ENCODE measurements at regions not wholly inside any gene's neighbourhood (a gene's known extent, or its start where the extent isn't known, plus 50 kb on each side); places are given as distances from the start of the nearest gene placed in this dataset.
A peak's percentile ranks its signal among the peaks of the same experiment; 100 is the strongest.

DNA sequence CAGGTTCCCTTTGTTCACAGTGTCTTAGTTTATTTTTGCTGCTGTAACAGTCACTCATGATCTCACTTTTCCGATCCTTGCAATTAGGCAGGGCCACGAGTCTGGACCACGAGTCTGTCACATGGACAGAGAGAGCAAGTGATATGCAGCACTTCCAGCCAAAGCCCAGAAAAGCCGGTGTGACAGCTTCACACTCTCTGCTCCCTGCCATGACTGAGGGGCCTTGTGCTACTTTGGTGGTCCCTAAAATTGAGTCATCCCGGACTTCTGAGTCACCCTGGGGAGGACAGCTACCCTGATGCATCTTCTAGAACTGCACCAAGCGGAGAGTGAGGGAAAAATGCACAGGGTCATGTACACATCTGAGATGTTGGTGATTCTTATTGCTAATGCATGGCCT lies 179.6 kb downstream of the EFNB2 start:
- no peak overlapping the region for H3K4me2 ChIP-seq (ENCODE audit: extremely low read depth, insufficient read depth, low read length)
- no peaks in the 10 kb centered on the region for H3K4me1 ChIP-seq (ENCODE audit: control insufficient read depth, extremely low read depth, insufficient read depth, low read length)
- H4K20me1 ChIP-seq (ENCODE audit: control insufficient read depth, extremely low read depth, insufficient read depth, low read length) = no peaks in the 10 kb centered on the region
- no peaks in the 10 kb centered on the region for H3K36me3 ChIP-seq (ENCODE audit: control insufficient read depth, insufficient read depth, low read length)
- no peaks in the 10 kb centered on the region for H3K79me2 ChIP-seq (ENCODE audit: control insufficient read depth, insufficient read depth, low read length)
- no peak for DNase-seq (ENCODE audit: low read depth in 2 of 2)
- H3K27ac ChIP-seq (ENCODE audit: insufficient read depth, low read length) = no peak overlapping the region
- no peak overlapping the region for H3K4me3 ChIP-seq (replicated peaks in 1 of 4; ENCODE audit: control extremely low read depth in 1 of 4, insufficient read depth in 1 of 4, low read depth in 3 of 4, low read length in 4 of 4)
- TF ChIP-seq EZH2 (IDR thresholded peaks at IDR 0.05; ENCODE audit: low read length, missing control alignments) = no peak
- TF ChIP-seq, protein P1, sequence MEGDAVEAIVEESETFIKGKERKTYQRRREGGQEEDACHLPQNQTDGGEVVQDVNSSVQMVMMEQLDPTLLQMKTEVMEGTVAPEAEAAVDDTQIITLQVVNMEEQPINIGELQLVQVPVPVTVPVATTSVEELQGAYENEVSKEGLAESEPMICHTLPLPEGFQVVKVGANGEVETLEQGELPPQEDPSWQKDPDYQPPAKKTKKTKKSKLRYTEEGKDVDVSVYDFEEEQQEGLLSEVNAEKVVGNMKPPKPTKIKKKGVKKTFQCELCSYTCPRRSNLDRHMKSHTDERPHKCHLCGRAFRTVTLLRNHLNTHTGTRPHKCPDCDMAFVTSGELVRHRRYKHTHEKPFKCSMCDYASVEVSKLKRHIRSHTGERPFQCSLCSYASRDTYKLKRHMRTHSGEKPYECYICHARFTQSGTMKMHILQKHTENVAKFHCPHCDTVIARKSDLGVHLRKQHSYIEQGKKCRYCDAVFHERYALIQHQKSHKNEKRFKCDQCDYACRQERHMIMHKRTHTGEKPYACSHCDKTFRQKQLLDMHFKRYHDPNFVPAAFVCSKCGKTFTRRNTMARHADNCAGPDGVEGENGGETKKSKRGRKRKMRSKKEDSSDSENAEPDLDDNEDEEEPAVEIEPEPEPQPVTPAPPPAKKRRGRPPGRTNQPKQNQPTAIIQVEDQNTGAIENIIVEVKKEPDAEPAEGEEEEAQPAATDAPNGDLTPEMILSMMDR (conservative IDR thresholded peaks at IDR 0.05 in 1 of 2, IDR thresholded peaks at IDR 0.05 in 1 of 2; ENCODE audit: low read depth in 1 of 2, low read length in 2 of 2) = no peak
- no peak overlapping the region for H3K9ac ChIP-seq (ENCODE audit: insufficient read depth, low read length)
- H3K27me3 ChIP-seq (ENCODE audit: control insufficient read depth, insufficient read depth, low read length) = no peaks in the 10 kb centered on the region
- no peak overlapping the region for H2AFZ ChIP-seq (ENCODE audit: low read length)
- H3K9me3 ChIP-seq (ENCODE audit: control insufficient read depth, insufficient read depth, low read depth, low read length) = no peaks in the 10 kb centered on the region

DNA sequence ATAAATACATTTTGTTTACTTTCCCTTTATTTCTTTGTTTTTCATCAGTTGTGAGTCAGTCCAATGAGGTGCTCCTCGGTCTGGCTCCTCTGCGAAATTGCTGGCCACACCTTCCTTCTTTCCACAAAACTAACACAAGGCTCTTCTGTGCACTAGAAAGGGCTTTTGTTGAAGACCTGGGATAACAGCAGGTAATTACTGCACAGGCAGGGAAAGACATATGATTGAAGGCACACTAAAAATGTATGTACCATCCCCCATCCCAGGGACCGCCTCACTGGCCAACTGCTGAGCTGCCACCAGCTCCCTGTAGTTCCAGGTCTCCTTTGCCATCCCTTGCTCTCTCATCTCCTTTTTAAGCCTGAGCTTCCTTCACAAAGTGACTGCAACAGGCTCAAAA lies 180.5 kb downstream of the EFNB2 start:
- no peaks in the 10 kb centered on the region for H3K9me3 ChIP-seq (ENCODE audit: control insufficient read depth, insufficient read depth, low read depth, low read length)
- no peaks in the 10 kb centered on the region for H3K27me3 ChIP-seq (ENCODE audit: control insufficient read depth, insufficient read depth, low read length)
- no peaks in the 10 kb centered on the region for H3K4me1 ChIP-seq (ENCODE audit: control insufficient read depth, extremely low read depth, insufficient read depth, low read length)
- DNase-seq (ENCODE audit: low read depth in 2 of 2) = no peak
- no peak overlapping the region for H3K9ac ChIP-seq (ENCODE audit: insufficient read depth, low read length)
- TF ChIP-seq EZH2 (IDR thresholded peaks at IDR 0.05; ENCODE audit: low read length, missing control alignments) = no peak
- TF ChIP-seq, protein P1 (conservative IDR thresholded peaks at IDR 0.05 in 1 of 2, IDR thresholded peaks at IDR 0.05 in 1 of 2; ENCODE audit: low read depth in 1 of 2, low read length in 2 of 2) = no peak
- no peak overlapping the region for H3K4me3 ChIP-seq (replicated peaks in 1 of 4; ENCODE audit: control extremely low read depth in 1 of 4, insufficient read depth in 1 of 4, low read depth in 3 of 4, low read length in 4 of 4)
- no peak overlapping the region for H2AFZ ChIP-seq (ENCODE audit: low read length)
- H3K27ac ChIP-seq (ENCODE audit: insufficient read depth, low read length) = no peak overlapping the region
- H3K4me2 ChIP-seq (ENCODE audit: extremely low read depth, insufficient read depth, low read length) = no peak overlapping the region
- no peaks in the 10 kb centered on the region for H3K79me2 ChIP-seq (ENCODE audit: control insufficient read depth, insufficient read depth, low read length)
- no peaks in the 10 kb centered on the region for H4K20me1 ChIP-seq (ENCODE audit: control insufficient read depth, extremely low read depth, insufficient read depth, low read length)
- no peaks in the 10 kb centered on the region for H3K36me3 ChIP-seq (ENCODE audit: control insufficient read depth, insufficient read depth, low read length)

DNA sequence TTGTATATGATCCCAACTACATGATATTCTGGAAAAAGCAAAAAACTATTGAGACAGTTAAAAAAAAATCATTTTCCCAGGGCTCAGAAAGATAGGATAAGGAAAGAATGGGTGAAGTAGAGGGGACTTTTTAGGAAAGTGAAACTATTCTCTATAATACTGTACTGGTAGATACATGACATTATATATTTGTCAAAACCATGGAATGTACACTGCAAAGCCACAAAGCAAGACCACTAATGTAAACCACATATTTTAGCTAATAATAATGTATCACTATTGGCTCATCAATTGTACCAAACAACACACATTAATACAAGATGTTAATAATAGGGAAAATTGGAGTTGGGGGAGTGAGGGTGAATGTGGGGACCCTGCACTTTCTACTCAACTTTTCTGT lies 182.6 kb downstream of the EFNB2 start:
- Histone ChIP-seq H3K27me3 (ENCODE audit: control insufficient read depth, insufficient read depth, low read length) (peaks cover 7% of the 10 kb centered on the region), H3K4me2 (ENCODE audit: extremely low read depth, insufficient read depth, low read length) (no peak overlapping the region), H3K4me1 (ENCODE audit: control insufficient read depth, extremely low read depth, insufficient read depth, low read length) (no peaks in the 10 kb centered on the region), H2AFZ (ENCODE audit: low read length) (no peak overlapping the region), H3K36me3 (ENCODE audit: control insufficient read depth, insufficient read depth, low read length) (no peaks in the 10 kb centered on the region), H3K9me3 (ENCODE audit: control insufficient read depth, insufficient read depth, low read depth, low read length) (no peaks in the 10 kb centered on the region), H4K20me1 (ENCODE audit: control insufficient read depth, extremely low read depth, insufficient read depth, low read length) (no peaks in the 10 kb centered on the region), H3K4me3 (replicated peaks in 1 of 4; ENCODE audit: control extremely low read depth in 1 of 4, insufficient read depth in 1 of 4, low read depth in 3 of 4, low read length in 4 of 4) (no peak overlapping the region), H3K79me2 (ENCODE audit: control insufficient read depth, insufficient read depth, low read length) (no peaks in the 10 kb centered on the region), H3K27ac (ENCODE audit: insufficient read depth, low read length) (no peak overlapping the region), H3K9ac (ENCODE audit: insufficient read depth, low read length) (no peak overlapping the region)
- peak; percentile 22 to 58 for DNase-seq (ENCODE audit: low read depth in 2 of 2)
- TF ChIP-seq EZH2 (IDR thresholded peaks at IDR 0.05; ENCODE audit: low read length, missing control alignments) = no peak
- TF ChIP-seq, protein P1 (conservative IDR thresholded peaks at IDR 0.05 in 1 of 2, IDR thresholded peaks at IDR 0.05 in 1 of 2; ENCODE audit: low read depth in 1 of 2, low read length in 2 of 2) = no peak
